H54 (cell line): ENCODE measurements at regions not wholly inside any gene's neighbourhood (a gene's known extent, or its start where the extent isn't known, plus 50 kb on each side); places are given as distances from the start of the nearest gene placed in this dataset.
A peak's percentile ranks its signal among the peaks of the same experiment; 100 is the strongest.
"Not testable (repeated sequence)": the region's sequence is repeated elsewhere in the genome, so short reads cannot be mapped to it uniquely, and the experiment has no call there.

ENCODE experiments used
- DNase-seq: peaks from one replicate; pipeline ENCODE4 v3.0.0; 2011; ENCODE audit warnings: low spot score, mixed read lengths; ENCODE audit not compliant: insufficient read length
- FAIRE-seq: peaks from 3 replicates; lab custom pipeline; 2011; peaks lifted over from hg19 to GRCh38; lab: Jason Lieb, UNC
- POLR2A ChIP-seq: IDR thresholded peaks from 2 replicates; pipeline ENCODE4 v1.6.1; 2011; ENCODE audit warnings: low read depth, mild to moderate bottlenecking, low read length

DNA sequence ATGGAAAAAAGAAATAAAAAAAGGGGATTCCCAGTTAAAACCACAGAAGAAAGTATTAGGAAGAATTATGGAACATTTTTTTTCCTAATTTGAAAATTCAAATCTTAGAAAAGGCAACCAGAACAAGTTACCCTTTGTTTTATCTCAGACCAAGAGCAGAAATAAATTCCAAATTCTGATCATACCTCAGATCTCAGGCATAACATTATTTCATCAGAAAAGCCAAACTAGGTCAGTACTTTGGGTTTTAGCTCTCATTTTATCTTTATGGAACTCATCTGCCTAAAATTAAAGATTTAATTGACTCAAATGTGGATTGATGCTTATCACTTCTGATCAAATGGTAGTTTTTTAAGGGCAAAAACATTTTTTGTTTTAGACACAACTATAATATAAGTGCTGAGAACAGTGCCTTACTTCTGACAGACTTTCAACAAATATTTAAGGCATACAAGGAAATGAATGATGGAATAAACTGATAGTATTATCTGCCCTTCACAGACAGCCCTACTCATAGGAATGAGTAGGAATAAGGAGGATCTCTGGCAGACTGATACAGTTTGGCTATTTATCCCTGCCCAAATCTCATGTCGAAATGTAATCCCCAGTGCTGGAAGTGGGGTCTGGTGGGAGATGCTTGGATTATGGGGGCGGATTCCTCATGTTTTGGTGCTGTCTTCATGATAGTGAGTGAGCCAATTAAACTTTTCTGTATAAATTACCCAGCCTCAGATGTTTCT is 245.3 kb upstream of the PITX2 start:
- no peak for TF ChIP-seq POLR2A
- no peak for FAIRE-seq
- DNase-seq: no peak

DNA sequence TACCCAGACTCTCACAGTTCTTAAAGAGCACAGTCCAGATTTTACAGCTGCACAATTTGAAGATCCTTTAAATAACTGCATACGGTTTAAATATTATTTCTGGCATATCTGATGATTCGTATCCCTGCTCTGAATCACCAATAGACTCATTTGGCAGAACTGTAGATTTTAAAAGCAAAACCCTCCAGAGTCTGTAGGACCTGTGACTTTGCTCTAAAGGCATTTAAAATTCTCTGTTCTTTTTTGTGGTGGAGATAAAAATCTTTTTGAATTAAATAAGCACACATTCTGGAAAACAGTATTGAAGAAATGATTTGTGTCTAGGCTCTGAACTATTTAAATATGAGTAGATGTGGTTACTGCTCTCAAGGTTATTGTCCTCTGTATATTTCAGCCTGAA is 246.2 kb upstream of the PITX2 start:
- FAIRE-seq: no peak
- DNase-seq: no peak
- TF ChIP-seq POLR2A: no peak

GRCh38 chr4:110869862-110870572 is 247.1 kb upstream of the PITX2 start:
- FAIRE-seq (peak; percentile 73), DNase-seq (no peak)
- no peak for TF ChIP-seq POLR2A

DNA sequence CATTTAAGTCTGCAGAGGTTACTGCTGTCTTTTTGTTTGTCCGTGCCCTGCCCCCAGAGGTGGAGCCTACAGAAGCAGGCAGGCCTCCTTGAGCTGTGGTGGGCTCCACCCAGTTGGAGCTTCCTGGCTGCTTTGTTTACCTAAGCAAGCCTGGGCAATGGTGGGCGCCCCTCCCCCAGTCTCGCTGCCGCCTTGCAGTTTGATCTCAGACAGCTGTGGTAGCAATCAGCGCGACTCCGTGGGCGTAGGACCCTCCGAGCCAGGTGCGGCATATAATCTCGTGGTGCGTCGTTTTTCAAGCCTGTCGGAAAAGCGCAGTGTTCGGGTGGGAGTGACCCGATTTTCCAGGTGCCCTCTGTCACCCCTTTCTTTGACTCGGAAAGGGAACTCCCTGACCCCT is 253.3 kb upstream of the PITX2 start:
- DNase-seq, FAIRE-seq: not testable (repeated sequence)

GRCh38 chr4:110876866-110877265 is 254.0 kb upstream of the PITX2 start:
- DNase-seq (no peak), FAIRE-seq (no peak)
- TF ChIP-seq POLR2A: no peak

- TF ChIP-seq POLR2A: no peak
- DNase-seq (no peak), FAIRE-seq (no peak)
Observed at GRCh38 chr4:110877778-110878370, 255.0 kb upstream of the PITX2 start.

DNA sequence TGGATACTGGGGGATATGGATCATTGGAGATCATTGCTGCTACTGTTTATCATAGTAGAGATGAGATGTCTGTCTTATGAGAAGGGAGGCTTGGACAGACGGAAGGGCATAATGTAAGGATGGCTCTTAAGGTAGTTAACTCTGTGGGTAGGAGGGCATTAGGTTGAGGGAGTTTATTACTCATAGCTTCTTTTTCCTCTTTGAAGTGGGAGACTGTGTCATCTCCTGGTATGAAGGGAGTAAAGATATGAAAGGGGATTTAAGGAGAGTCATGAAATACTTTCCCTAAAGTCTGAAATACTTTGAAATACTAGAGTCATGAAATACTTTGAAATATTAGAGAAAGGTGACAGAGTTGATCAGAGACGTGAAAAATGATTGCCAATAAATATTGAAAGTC is 255.5 kb upstream of the PITX2 start:
- no peak for FAIRE-seq
- no peak for DNase-seq
- no peak for TF ChIP-seq POLR2A

GRCh38 chr4:110878956-110879355 is 256.1 kb upstream of the PITX2 start:
- DNase-seq (no peak), FAIRE-seq (no peak)
- no peak for TF ChIP-seq POLR2A

- FAIRE-seq: no peak
- DNase-seq: no peak
- no peak for TF ChIP-seq POLR2A
Observed at GRCh38 chr4:110886270-110886669, 263.4 kb upstream of the PITX2 start.

GRCh38 chr4:110886856-110887255 is 264.0 kb upstream of the PITX2 start:
- DNase-seq (no peak), FAIRE-seq (no peak)
- no peak for TF ChIP-seq POLR2A

DNA sequence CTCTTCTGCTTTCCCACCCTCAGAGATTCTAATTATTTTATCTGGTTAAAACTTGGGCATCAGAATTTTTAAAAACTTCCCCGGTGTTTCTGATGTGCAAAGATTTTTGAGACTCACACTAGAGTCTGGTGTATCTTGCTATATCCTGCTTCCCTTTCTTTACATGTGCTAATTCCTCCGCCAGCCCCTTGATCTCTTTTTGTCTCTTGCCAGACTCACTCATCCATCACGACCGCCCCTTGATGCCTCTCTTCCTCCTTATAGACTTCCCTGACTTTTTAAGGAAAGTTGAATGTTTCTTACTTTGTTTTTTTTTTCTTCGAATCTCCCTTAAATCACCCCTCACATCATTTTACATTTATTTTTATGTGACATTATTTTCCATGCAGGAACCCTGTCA is 274.9 kb upstream of the PITX2 start:
- TF ChIP-seq POLR2A: no peak
- FAIRE-seq: no peak

GRCh38 chr4:110898290-110898689 is 275.4 kb upstream of the PITX2 start:
- TF ChIP-seq POLR2A: no peak
- DNase-seq (no peak), FAIRE-seq (no peak)

More for the DNA sequence above, 274.9 kb upstream of the PITX2 start:
- no peak for DNase-seq

DNA sequence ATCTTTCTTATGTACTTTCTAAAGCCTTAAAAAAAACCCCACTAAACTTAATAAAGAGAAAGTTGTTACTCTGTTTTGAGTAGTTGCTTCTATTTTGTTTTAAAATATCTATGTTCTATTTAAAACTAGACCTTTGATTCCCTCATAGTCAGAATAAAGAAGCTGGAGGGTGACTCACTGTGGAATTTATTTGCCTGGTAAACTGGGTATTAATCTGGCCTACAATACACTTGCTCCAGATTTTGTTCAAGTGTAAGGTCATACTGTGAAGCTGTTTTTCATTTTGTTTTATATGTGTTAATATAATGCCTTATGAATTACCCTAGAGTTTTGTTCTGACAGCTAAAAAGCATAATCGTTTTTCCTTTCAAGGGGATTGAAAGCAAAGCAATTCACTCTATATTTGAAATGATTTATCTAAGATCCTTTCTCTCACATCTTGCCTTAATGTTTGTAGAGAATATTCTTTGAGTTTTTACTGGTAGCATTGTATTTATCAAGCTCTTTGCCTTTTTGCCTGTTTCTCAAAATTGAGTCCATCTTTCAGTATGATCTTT is 277.4 kb upstream of the PITX2 start:
- no peak for FAIRE-seq
- no peak for DNase-seq
- TF ChIP-seq POLR2A: no peak

DNA sequence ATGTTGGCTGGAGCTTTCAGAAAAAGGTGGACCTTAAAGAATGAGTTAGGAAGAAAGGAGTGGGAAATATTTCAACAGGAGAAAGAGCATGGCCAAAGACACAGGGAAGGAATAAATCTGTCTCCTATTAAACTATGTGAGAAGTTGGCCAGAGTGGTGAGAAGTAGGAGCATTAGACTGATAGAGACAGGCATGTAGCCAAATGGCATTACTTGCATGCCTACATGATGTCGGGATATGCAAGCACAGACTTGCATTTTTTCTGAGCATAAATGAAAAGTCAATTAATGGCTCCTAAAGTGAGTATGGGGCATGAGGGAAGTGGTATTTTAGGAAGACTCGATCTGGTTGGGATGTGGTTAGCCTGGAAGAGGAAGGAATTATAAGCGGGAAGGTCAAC is 279.6 kb upstream of the PITX2 start:
- no peak for FAIRE-seq
- TF ChIP-seq POLR2A: no peak
- DNase-seq: no peak
